ENCODE measurements at regions not wholly inside any gene's neighbourhood (a gene's known extent, or its start where the extent isn't known, plus 50 kb on each side); places are given as distances from the start of the nearest gene placed in this dataset.

DNA sequence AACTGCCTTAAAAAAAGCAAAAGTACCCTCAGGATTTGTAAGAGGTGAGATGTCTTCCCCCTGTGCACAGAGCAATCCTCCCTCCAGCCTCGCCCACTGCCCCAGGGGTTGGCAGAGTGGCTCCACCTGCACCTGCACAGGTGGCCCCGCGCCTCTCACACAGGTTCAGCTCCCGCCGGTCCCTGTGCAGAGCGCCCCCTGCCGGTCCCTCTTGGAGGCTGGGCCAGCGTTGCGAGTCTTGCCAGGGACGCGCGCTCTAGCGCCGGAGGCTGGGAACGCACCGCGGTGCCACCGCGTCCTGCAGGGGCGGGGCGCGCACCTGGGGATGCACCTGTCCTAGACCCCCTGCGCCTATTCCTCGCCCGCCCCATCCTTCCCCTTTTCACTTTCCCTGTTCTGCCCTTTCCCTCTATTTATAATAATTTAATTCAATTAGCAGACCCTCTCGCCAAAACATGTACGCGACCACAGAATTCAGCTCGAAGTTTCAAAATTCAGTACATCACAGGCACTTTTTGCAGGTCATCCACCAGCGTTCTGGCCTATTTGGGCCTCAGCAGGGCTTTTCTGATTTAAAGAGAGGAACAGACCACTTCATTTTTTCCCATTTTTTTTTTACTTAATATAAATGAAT is 618.6 kb downstream of the AACS start:
- DNase-seq (ENCODE audit: low spot score): no peak

GRCh38 chr12:125684968-125685790 is 619.9 kb downstream of the AACS start:
- no peak for DNase-seq (ENCODE audit: low spot score)

- DNase-seq (ENCODE audit: low spot score): no peak
Observed at GRCh38 chr12:125685915-125686314, 620.7 kb downstream of the AACS start.

DNA sequence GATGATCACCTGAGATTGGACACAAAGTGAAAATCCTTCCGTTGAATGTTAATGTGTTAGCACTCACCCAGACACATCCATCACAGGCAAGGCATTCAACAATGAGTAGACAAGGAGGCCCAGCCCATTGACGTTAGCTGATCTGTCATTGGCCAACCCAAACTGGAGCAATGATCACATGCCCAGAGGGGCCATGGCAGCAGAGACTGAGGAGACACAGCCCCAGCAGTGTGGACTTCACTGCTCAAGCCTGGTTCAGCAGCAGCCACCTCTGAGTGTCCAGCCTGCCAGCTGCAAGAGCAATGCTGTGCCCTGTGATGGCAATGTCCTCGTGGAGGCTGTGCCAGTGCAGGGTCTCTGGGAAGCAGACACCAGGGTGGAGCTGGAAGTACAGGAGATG is 622.2 kb downstream of the AACS start:
- no peak for DNase-seq (ENCODE audit: low spot score)

GRCh38 chr12:125687820-125688219 is 622.6 kb downstream of the AACS start:
- DNase-seq (ENCODE audit: low spot score): no peak

- DNase-seq (ENCODE audit: low spot score): no peak
Observed at GRCh38 chr12:125688223-125688622, 623.0 kb downstream of the AACS start.

GRCh38 chr12:125688881-125689280 is 623.6 kb downstream of the AACS start:
- no peak for DNase-seq (ENCODE audit: low spot score)

- no peak for DNase-seq (ENCODE audit: low spot score)
Observed at GRCh38 chr12:125689576-125690410, 624.6 kb downstream of the AACS start.

GRCh38 chr12:125690841-125691240 is 625.6 kb downstream of the AACS start:
- no peak for DNase-seq (ENCODE audit: low spot score)

DNA sequence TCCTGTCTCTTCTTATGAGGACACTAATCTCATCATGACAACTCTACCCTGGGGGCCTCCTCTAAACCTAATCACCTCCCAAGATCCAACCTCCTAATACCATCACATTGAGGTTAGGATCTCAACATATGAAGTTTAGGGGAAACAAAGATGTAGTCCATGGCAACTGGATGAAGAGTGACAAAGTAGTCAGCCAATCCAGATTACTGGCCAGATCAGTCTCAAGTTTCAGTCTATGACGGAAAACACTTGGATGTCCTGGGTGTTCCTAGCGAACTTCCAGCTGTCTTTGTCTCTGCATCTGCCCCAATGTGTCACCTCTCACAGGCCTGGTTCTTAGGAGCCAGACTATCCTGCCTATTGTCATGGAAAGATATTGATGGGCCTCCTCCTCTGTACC is 630.8 kb downstream of the AACS start:
- DNase-seq (ENCODE audit: low spot score): no peak

- DNase-seq (ENCODE audit: low spot score): no peak
Observed at GRCh38 chr12:125704803-125705202, 639.6 kb downstream of the AACS start.

GRCh38 chr12:125720961-125721360 is 655.7 kb downstream of the AACS start:
- DNase-seq (ENCODE audit: low spot score): no peak

GRCh38 chr12:125734137-125734536 is 668.9 kb downstream of the AACS start:
- DNase-seq (ENCODE audit: low spot score): no peak

DNA sequence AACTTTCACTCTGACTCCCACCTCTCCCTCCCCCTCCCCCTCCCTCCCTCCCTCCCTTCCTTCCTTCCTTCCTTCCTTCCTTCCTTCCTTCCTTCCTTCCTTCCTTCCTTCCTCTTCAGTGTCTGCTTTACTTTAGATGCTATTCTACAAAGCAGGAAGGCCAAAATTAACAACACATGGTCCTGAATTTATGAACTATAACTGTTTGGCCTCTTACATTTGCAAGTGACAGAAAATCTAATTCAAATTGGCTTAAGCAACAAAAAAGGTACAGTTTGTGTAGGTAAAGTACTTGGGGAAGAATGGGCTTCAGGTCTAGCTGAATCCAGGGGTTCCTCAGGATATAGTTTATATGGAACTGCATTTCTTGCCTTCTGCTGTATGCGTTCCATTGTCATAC is 673.0 kb downstream of the AACS start:
- DNase-seq (ENCODE audit: low spot score): no peak

DNA sequence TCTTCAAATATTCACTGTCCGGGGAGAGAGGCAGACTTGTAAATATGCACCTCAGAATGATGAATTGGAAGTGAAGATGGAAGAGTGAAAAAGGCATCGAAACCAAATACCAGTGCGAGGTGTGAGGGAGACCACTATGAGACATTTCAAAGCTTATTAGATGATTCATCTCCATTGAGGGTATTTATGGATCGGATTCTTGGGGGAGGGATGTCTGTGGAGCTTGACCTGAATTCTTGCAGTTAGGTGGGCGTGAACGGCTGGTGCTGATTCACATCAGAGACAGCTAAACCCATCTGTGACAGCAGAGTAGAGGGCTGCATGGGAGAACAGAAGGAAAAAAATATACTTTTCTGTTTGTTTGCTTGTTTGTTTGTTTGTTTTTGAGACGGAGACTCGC is 677.2 kb downstream of the AACS start:
- DNase-seq (ENCODE audit: low spot score): no peak

DNA sequence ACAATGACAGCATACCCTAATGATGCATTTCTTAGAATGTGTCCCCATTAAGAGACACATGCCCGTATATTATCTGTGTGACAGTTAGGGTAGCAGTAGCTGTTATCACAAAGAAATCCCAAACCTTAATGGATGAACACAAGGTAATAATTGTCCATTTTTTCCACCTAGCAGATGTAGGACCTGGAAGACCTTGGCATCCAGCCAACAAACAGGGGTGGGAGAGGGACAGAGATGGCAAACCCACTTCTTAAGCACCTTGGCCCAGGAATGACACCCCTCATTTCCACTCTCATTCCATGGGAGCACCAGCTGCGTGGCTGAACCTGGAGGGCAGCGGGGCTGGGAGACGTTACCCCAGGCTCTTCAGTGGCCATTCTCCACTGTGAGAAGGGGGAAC is 679.0 kb downstream of the AACS start:
- DNase-seq (ENCODE audit: low spot score): no peak

DNA sequence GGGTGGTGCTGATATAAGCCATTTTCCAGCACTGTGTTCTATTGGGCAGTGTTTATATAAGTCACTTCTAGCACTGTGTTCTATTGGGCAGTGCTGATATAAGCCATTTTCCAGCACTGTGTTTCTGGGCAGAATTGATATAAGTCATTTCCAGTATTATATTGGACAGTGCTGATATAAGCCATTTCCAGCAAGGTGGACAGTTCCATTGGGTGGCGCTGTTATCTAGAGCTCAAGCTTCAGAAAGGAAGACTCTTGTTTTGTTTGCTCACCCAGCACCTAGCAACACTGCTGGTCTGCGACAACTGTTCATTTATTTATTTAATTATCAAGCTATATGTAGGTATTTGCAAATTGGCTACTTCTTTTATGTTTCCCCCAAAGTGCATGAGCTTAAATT is 690.3 kb downstream of the AACS start:
- DNase-seq (ENCODE audit: low spot score): no peak

DNA sequence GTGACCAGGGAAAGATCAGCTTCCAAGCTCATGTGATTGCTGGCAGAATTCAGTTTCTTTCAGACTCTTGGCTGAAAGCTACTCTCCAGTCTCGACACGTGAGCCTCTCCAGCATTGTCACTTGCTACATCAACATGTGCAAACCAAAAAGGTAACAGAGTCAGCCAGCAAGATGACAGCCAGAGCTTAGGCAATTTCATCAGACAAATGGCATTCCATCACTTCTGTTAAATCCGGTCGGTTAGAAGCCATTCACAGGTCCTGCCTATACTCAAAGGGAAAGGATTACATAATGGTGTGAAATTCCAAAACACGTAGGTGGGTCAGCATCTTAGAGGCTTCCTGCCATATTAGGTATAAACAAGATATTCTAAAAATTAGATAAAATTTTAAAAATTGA is 700.9 kb downstream of the AACS start:
- DNase-seq (ENCODE audit: low spot score): no peak

DNA sequence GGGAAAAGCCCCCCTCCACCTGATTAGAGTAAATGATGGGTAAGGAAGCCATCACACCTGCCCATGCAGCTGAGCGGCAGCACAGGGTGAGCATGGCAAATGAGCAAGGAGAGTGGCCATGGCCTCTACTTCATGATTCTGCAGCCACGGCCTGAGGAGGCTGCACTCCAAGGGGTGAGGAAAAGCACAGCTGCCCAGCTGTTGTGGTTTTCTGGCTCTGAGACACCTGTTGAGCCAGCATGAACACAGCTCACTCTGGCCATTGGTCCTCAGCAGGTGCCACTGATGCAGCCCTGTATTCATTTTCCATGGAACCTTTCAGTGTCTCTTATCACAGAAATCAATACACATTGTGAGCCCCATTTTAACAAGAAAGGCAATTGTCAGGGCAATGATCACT is 707.2 kb downstream of the AACS start:
- DNase-seq (ENCODE audit: low spot score): no peak

GRCh38 chr12:125773033-125773640 is 707.9 kb downstream of the AACS start:
- peak; percentile 29 for DNase-seq (ENCODE audit: low spot score)

DNA sequence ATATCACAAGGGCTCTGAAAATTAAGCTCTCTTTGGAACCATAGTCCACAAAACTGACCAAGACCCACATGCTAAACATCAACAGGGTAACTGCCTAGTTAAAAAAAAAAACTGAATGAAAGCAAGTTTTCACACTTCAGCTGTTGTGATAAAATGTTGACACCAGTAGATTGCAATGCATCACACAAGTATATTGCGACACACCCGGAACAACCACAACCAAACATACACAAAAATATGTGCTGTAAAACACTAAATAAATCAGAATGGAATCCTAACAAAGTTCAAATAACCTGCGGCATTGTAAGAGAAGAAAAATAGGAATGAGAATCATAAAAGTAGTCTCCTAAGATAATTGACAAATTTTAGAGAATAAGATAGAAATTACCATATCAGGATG is 710.3 kb downstream of the AACS start:
- DNase-seq (ENCODE audit: low spot score): no peak

DNA sequence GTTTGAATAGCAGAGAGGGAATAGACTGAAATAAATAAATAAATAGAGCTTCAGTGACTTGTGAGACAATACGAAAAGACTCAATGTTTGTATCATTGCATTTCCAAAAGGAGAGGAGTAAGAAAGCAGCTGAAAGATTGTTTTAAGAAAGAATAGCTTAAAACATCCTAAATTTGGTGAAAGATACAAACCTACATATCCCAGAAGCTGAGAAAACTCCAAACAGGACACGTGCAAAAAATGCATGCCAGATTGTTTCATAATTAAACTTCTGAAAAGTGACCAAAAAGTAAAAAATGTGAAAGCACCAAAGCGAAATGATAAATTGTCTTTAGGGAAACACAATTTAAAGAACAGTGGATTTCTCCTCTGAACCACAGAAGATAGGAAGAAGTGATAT is 711.0 kb downstream of the AACS start:
- no peak for DNase-seq (ENCODE audit: low spot score)

Data from pons (tissue), 1 donor.